HG03066 (cell line): ENCODE measurements at regions not wholly inside any gene's neighbourhood (a gene's known extent, or its start where the extent isn't known, plus 50 kb on each side); places are given as distances from the start of the nearest gene placed in this dataset.
"Not testable (repeated sequence)": the region's sequence is repeated elsewhere in the genome, so short reads cannot be mapped to it uniquely, and the experiment has no call there.

ENCODE experiments used
- ATAC-seq: cut with Tn5 transposase; IDR thresholded peaks from one replicate; pipeline ENCODE4 v1.9.1; 2021; ENCODE audit warnings: low read depth; ENCODE audit not compliant: unreplicated experiment

GRCh38 chr4:34504731-34505130 lies 1739.6 kb downstream of the ARAP2 start:
- ATAC-seq: not testable (repeated sequence)

- ATAC-seq: not testable (repeated sequence)
Observed at GRCh38 chr4:34506511-34507092, 1737.7 kb downstream of the ARAP2 start.

GRCh38 chr4:34512616-34513015 lies 1731.7 kb downstream of the ARAP2 start:
- no peak for ATAC-seq

GRCh38 chr4:34516524-34516923 lies 1727.8 kb downstream of the ARAP2 start:
- ATAC-seq: no peak

GRCh38 chr4:34534916-34535315 lies 1709.4 kb downstream of the ARAP2 start:
- ATAC-seq: no peak

GRCh38 chr4:34566091-34566490 lies 1678.2 kb downstream of the ARAP2 start:
- no peak for ATAC-seq

GRCh38 chr4:34572026-34572425 lies 1672.3 kb downstream of the ARAP2 start:
- ATAC-seq: no peak

GRCh38 chr4:34615315-34615714 lies 1629.0 kb downstream of the ARAP2 start:
- ATAC-seq: no peak

- ATAC-seq: no peak
Observed at GRCh38 chr4:34619531-34620162, 1624.7 kb downstream of the ARAP2 start.

GRCh38 chr4:34628471-34628870 lies 1615.8 kb downstream of the ARAP2 start:
- ATAC-seq: no peak

- ATAC-seq: no peak
Observed at GRCh38 chr4:34629451-34629850, 1614.9 kb downstream of the ARAP2 start.

- ATAC-seq: no peak
Observed at GRCh38 chr4:34633241-34633640, 1611.1 kb downstream of the ARAP2 start.

- no peak for ATAC-seq
Observed at GRCh38 chr4:34636623-34637022, 1607.7 kb downstream of the ARAP2 start.

- ATAC-seq: no peak
Observed at GRCh38 chr4:34643476-34643875, 1600.8 kb downstream of the ARAP2 start.

- ATAC-seq: no peak
Observed at GRCh38 chr4:34644579-34645115, 1599.7 kb downstream of the ARAP2 start.

- ATAC-seq: no peak
Observed at GRCh38 chr4:34649716-34650115, 1594.6 kb downstream of the ARAP2 start.

GRCh38 chr4:34664051-34664450 lies 1580.3 kb downstream of the ARAP2 start:
- ATAC-seq: no peak

GRCh38 chr4:34676400-34676799 lies 1567.9 kb downstream of the ARAP2 start:
- ATAC-seq: no peak

- no peak for ATAC-seq
Observed at GRCh38 chr4:34678431-34678830, 1565.9 kb downstream of the ARAP2 start.

- no peak for ATAC-seq
Observed at GRCh38 chr4:34679228-34679627, 1565.1 kb downstream of the ARAP2 start.

GRCh38 chr4:34709564-34709963 lies 1534.8 kb downstream of the ARAP2 start:
- no peak for ATAC-seq

GRCh38 chr4:34718576-34719245 lies 1525.6 kb downstream of the ARAP2 start:
- no peak for ATAC-seq
